Non-pigmented ciliary epithelial cell (primary cell): ENCODE measurements at regions not wholly inside any gene's neighbourhood (a gene's known extent, or its start where the extent isn't known, plus 50 kb on each side); places are given as distances from the start of the nearest gene placed in this dataset.

ENCODE experiments used
- DNase-seq: peaks from one replicate; pipeline ENCODE4 v3.0.0-alpha.2; 2010; ENCODE audit warnings: low read depth

- DNase-seq = no peak
Observed at GRCh38 chr10:58970160-58970915, 206.1 kb upstream of the PHYHIPL start.

- no peak for DNase-seq
Observed at GRCh38 chr10:58971211-58971610, 205.2 kb upstream of the PHYHIPL start.

GRCh38 chr10:58971796-58972491, 204.5 kb upstream of the PHYHIPL start:
- DNase-seq = no peak

- DNase-seq = no peak
Observed at GRCh38 chr10:58972576-58973234, 203.7 kb upstream of the PHYHIPL start.

- no peak for DNase-seq
Observed at GRCh38 chr10:58973235-58973595, 203.2 kb upstream of the PHYHIPL start.

GRCh38 chr10:58976254-58976653, 200.2 kb upstream of the PHYHIPL start:
- DNase-seq = no peak

- no peak for DNase-seq
Observed at GRCh38 chr10:58979711-58980110, 196.7 kb upstream of the PHYHIPL start.

- DNase-seq = no peak
Observed at GRCh38 chr10:58980826-58981415, 195.5 kb upstream of the PHYHIPL start.

- DNase-seq = no peak
Observed at GRCh38 chr10:58981846-58982245, 194.6 kb upstream of the PHYHIPL start.

GRCh38 chr10:58982470-58983239, 193.8 kb upstream of the PHYHIPL start:
- DNase-seq = no peak

- no peak for DNase-seq
Observed at GRCh38 chr10:58985216-58985615, 191.2 kb upstream of the PHYHIPL start.

GRCh38 chr10:58989486-58990039, 186.9 kb upstream of the PHYHIPL start:
- DNase-seq = no peak

GRCh38 chr10:58990693-58991092, 185.8 kb upstream of the PHYHIPL start:
- no peak for DNase-seq

GRCh38 chr10:58991856-58992255, 184.6 kb upstream of the PHYHIPL start:
- DNase-seq = no peak

GRCh38 chr10:58992830-58993460, 183.5 kb upstream of the PHYHIPL start:
- no peak for DNase-seq

GRCh38 chr10:58993480-58994221, 182.8 kb upstream of the PHYHIPL start:
- DNase-seq = no peak

- DNase-seq = no peak
Observed at GRCh38 chr10:58994226-58995057, 182.0 kb upstream of the PHYHIPL start.

- no peak for DNase-seq
Observed at GRCh38 chr10:58995058-58995596, 181.3 kb upstream of the PHYHIPL start.

GRCh38 chr10:58996063-58996462, 180.4 kb upstream of the PHYHIPL start:
- no peak for DNase-seq
